Heart left ventricle (tissue), 13 donors: ENCODE measurements at regions not wholly inside any gene's neighbourhood (a gene's known extent, or its start where the extent isn't known, plus 50 kb on each side); places are given as distances from the start of the nearest gene placed in this dataset.

Source experiments
- CTCF ChIP-seq, 12 donors: fragments of 200-600 bp; sonication (generic) in 4 of 12; IDR thresholded peaks; one replicate each; pipeline versions ENCODE4 v1.5.0 to v1.8.0; 2018 to 2022; ENCODE audit warnings: antibody characterized with exemption in 12 of 12, mild to moderate bottlenecking in 5 of 12
- POLR2A ChIP-seq, 2 donors: fragments of 450-650 bp; IDR thresholded peaks; one replicate each; pipeline ENCODE4 v1.6.1; 2017; ENCODE audit warnings: antibody characterized with exemption in 2 of 2, mild to moderate bottlenecking in 2 of 2, moderate library complexity in 2 of 2
- donor health status: ischemic (EF 13 %, LVEDD 7.1; RV severe dilation, severe dysfunction).
- donor health status: DM: no; HTN: yes; CAD: no.
- donor health status: DM: no; HTN: no; CAD: no.
- donor health status: ischemic (EF 25% LVEDD 6.9; RV normal size, moderate dysfunction).
- donor health status: ischemic (EF 25% LVEDD 5.7; RV mildly dilated, moderate dysfunction).
- donor health status: ischemic (EF 35%, LVEDD 5.7; RV mildly dilated, moderate dysfunction).
- donor health status: nonischemic (EF 11% LVEDD 7.7; RV severe dilation, severe dysfunction).
- donor health status: DM: yes; HTN: yes; CAD: no.
- donor health status: PGD.
- donor health status: ischemic (EF 29% LVEDD 5.4; RV normal size, mild dysfunction).
- donor health status: nonischemic (EF 23%, LVEDD 6.1; RV moderate dilation, normal function).

DNA sequence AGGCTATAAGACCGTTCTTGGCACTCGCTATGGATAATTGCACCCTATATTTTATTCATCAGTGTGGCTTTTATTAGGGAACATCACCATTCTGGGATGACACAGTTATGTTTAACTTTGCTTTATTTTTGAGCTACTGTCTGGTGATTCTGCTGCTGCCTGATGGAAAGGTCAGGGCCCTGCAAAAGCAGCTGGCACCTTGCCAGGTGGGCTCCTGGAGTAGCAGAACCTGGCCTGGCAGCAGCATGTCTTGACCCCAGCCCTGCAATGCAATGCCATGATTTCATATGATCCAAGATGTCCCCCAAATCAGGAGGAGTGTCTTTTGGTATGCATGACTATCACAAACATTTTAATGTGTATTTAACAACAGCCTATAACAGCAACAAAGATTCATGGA is 228.4 kb upstream of the RSPO3 start:
- no peak for TF ChIP-seq CTCF (IDR thresholded peaks at IDR 0.05)
- no peak for TF ChIP-seq POLR2A (IDR thresholded peaks at IDR 0.05)
